MM.1S (cell line): ENCODE measurements at regions not wholly inside any gene's neighbourhood (a gene's known extent, or its start where the extent isn't known, plus 50 kb on each side); places are given as distances from the start of the nearest gene placed in this dataset.

Experiments
- EZH2 ChIP-seq: fragments of 300-600 bp; sonication (generic); optimal IDR thresholded peaks from 2 replicates; pipeline ENCODE3; 2017; ENCODE audit warnings: low read depth, mild to moderate bottlenecking, antibody characterized with exemption, low read length, mixed read lengths
- EZH2phosphoT487 ChIP-seq: fragments of 300-600 bp; sonication (generic); IDR thresholded peaks from 2 replicates; pipeline ENCODE4 v1.6.1; 2018; ENCODE audit warnings: antibody characterized with exemption, low read length
- TF ChIP-seq, protein P1 (sequence below): fragments of 300-600 bp; sonication (generic); IDR thresholded peaks from 2 replicates; pipeline ENCODE4 v1.5.1; 2016; ENCODE audit warnings: antibody characterized with exemption, low read length, mixed read lengths

DNA sequence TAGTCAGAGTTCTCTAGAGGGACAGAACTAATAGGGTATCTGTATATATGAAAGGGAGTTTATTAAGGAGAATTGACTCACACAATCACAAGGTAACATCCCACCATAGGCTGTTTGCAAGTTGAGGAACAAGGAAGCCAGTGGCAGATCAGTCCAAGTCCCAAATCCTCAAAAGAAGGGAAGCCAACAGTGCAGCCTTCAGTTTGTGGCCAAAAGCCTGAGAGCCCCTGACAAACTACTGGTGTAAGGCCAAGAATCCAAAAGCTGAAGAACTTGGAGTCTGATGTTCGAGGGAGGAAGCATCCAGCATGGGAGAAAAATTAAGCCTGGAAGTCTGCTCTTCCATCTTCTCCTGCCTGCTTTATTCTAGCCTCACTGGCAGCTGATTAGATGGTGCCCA, 1107.2 kb upstream of the CELF2 start:
- TF ChIP-seq, protein P1, sequence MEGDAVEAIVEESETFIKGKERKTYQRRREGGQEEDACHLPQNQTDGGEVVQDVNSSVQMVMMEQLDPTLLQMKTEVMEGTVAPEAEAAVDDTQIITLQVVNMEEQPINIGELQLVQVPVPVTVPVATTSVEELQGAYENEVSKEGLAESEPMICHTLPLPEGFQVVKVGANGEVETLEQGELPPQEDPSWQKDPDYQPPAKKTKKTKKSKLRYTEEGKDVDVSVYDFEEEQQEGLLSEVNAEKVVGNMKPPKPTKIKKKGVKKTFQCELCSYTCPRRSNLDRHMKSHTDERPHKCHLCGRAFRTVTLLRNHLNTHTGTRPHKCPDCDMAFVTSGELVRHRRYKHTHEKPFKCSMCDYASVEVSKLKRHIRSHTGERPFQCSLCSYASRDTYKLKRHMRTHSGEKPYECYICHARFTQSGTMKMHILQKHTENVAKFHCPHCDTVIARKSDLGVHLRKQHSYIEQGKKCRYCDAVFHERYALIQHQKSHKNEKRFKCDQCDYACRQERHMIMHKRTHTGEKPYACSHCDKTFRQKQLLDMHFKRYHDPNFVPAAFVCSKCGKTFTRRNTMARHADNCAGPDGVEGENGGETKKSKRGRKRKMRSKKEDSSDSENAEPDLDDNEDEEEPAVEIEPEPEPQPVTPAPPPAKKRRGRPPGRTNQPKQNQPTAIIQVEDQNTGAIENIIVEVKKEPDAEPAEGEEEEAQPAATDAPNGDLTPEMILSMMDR, result no peak
- no peak for TF ChIP-seq EZH2phosphoT487
- TF ChIP-seq EZH2, result no peak
